GM12892 (cell line): ENCODE measurements at regions not wholly inside any gene's neighbourhood (a gene's known extent, or its start where the extent isn't known, plus 50 kb on each side); places are given as distances from the start of the nearest gene placed in this dataset.

Experiments used
- POLR2A ChIP-seq: IDR thresholded peaks from 2 replicates; pipeline ENCODE4 v1.6.1; 2011; ENCODE audit warnings: low read depth, low read length, control low read depth
- POLR2AphosphoS5 ChIP-seq: IDR thresholded peaks from 2 replicates; pipeline ENCODE4 v1.6.1; 2011; ENCODE audit warnings: low read depth, low read length, control low read depth
- TAF1 ChIP-seq: IDR thresholded peaks from 2 replicates; pipeline ENCODE4 v1.6.1; 2011; ENCODE audit warnings: low read depth, mild to moderate bottlenecking, control low read depth, low read length, borderline replicate concordance

- no peak for TF ChIP-seq POLR2AphosphoS5
- TF ChIP-seq TAF1, result no peak
- no peak for TF ChIP-seq POLR2A
These were observed 1498.1 kb upstream of the PCDH10 start for GRCh38 chr4:131650951-131651350.
